Brain microvascular endothelial cell (primary cell): ENCODE measurements at regions not wholly inside any gene's neighbourhood (a gene's known extent, or its start where the extent isn't known, plus 50 kb on each side); places are given as distances from the start of the nearest gene placed in this dataset.

Source experiments
- DNase-seq: peaks from one replicate; pipeline ENCODE4 v3.0.0-alpha.2; 2020
- H3K27ac ChIP-seq: fragments of 250-450 bp; sonication (Bioruptor Pico); 2 replicates; pipeline ENCODE4 v1.5.1; 2020; ENCODE audit warnings: mild to moderate bottlenecking, moderate library complexity
- H3K27me3 ChIP-seq: fragments of 250-450 bp; sonication (Bioruptor Pico); replicated peaks from 2 replicates; pipeline ENCODE4 v1.5.1; 2020; ENCODE audit warnings: mild to moderate bottlenecking
- H3K36me3 ChIP-seq: fragments of 250-450 bp; sonication (Bioruptor Pico); replicated peaks from 2 replicates; pipeline ENCODE4 v1.5.1; 2020; ENCODE audit warnings: mild to moderate bottlenecking
- H3K4me3 ChIP-seq: 2 replicates; pipeline ENCODE4 v1.5.1; 2011; ENCODE audit warnings: low read depth, mild to moderate bottlenecking, control low read depth, low read length, moderate library complexity
- in situ Hi-C: cut with HindIII; loops from 2 replicates; pipeline ENCODE4 v1.10.0; 2017; ENCODE audit warnings: low sequenced_read_pairs, low pct_ligation_motif_present
- TF ChIP-seq, protein P1 (sequence below): IDR thresholded peaks from 2 replicates; pipeline ENCODE4 v1.5.1; 2011; ENCODE audit warnings: low read depth, mild to moderate bottlenecking, moderate library complexity, low read length, control low read depth, inconsistent platforms; ENCODE audit errors: missing control alignments

DNA sequence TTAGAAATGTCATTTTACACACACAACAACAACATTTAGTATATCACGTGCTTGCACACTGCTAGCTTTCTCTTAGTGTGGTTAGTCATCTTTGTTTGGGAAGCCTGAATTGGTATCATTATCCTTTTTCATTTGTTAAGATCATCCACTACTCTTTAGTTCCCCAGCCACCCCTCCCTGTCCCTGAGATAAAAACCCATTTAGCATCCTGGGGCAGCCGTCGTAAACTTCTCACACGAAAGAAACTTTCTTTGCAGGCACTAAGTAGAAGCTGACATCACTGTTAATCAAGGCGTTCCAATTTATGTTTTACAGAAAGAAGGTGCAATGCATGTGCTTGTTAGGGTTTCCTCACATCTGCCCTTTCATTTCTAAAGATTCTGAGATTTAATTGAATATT is 475.1 kb upstream of the FZD8 start:
- H3K27me3 ChIP-seq, result no peaks in the 10 kb centered on the region
- H3K27ac ChIP-seq, result no peak overlapping the region
- no peaks in the 10 kb centered on the region for H3K36me3 ChIP-seq
- TF ChIP-seq, protein P1, sequence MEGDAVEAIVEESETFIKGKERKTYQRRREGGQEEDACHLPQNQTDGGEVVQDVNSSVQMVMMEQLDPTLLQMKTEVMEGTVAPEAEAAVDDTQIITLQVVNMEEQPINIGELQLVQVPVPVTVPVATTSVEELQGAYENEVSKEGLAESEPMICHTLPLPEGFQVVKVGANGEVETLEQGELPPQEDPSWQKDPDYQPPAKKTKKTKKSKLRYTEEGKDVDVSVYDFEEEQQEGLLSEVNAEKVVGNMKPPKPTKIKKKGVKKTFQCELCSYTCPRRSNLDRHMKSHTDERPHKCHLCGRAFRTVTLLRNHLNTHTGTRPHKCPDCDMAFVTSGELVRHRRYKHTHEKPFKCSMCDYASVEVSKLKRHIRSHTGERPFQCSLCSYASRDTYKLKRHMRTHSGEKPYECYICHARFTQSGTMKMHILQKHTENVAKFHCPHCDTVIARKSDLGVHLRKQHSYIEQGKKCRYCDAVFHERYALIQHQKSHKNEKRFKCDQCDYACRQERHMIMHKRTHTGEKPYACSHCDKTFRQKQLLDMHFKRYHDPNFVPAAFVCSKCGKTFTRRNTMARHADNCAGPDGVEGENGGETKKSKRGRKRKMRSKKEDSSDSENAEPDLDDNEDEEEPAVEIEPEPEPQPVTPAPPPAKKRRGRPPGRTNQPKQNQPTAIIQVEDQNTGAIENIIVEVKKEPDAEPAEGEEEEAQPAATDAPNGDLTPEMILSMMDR, result no peak
- H3K4me3 ChIP-seq, result no peak overlapping the region
- in situ Hi-C loops, result no loop called here
- DNase-seq, result no peak

DNA sequence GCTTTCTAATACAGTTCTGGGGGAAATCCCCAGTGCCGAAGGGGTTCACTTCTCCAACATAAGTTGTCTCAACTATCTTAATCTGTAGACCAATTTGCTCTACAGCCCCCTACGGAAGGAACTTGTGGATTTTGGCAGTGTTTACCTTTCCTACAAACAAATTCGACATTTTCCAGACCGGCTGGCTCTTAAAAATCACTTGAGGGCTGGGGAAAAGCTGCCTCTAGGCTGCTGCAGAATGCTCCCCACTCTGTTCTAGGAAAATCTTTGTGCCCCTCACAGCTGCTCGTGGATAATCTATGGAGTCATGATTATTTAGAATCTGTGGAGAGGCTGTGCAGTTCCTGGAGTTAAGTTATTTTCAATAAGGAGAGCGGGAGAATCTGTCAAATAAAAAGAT is 474.6 kb upstream of the FZD8 start:
- no peaks in the 10 kb centered on the region for H3K27me3 ChIP-seq
- no peak overlapping the region for H3K4me3 ChIP-seq
- in situ Hi-C loops, result no loop called here
- H3K36me3 ChIP-seq, result no peaks in the 10 kb centered on the region
- DNase-seq, result no peak
- H3K27ac ChIP-seq, result no peak overlapping the region
- TF ChIP-seq, protein P1, result no peak

DNA sequence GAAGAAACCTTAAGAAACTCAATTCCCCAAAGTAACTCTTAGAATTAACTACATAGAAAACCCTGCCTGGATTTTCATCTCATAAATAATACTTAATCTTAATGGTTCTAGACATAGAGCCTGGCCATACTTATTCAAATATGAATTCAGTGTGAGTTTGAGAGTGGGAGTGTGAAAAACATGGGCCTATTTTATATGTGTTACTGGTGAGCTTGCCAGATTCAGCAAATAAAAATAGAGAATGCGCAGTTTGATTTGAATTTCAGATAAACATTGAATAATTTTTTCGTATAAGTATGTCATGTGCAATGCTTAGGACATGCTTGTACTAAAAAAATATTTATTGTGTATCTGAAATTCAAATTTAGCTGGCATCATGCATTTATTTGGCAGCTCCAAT is 473.9 kb upstream of the FZD8 start:
- Histone ChIP-seq H3K27ac (no peak overlapping the region), H3K27me3 (no peaks in the 10 kb centered on the region), H3K4me3 (no peak overlapping the region), H3K36me3 (no peaks in the 10 kb centered on the region)
- no peak for DNase-seq
- in situ Hi-C loops, result no loop called here
- TF ChIP-seq, protein P1, result no peak

DNA sequence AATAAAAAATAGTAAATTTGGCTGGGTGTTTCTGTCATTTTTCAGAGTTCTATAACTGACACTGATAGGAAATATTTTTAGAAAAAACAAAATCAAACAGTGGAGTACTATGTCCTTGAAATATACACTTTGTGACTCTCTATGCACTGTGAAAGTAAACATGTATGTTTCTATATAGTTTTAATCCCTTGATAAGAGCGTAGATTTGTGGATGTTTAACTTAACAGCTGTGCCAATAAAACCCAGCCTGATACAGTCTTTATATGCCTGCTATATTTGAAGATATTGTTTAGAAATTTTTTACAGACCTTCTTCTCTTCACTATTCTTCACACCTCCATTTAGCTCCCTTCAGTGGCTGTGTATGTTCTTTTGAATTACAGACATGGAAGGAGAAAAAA is 473.3 kb upstream of the FZD8 start:
- H3K27ac ChIP-seq, result peak overlapping the region; percentile 5
- DNase-seq, result no peak
- H3K36me3 ChIP-seq, result no peaks in the 10 kb centered on the region
- no peak overlapping the region for H3K4me3 ChIP-seq
- no peaks in the 10 kb centered on the region for H3K27me3 ChIP-seq
- in situ Hi-C loops, result no loop called here
- TF ChIP-seq, protein P1, result no peak

DNA sequence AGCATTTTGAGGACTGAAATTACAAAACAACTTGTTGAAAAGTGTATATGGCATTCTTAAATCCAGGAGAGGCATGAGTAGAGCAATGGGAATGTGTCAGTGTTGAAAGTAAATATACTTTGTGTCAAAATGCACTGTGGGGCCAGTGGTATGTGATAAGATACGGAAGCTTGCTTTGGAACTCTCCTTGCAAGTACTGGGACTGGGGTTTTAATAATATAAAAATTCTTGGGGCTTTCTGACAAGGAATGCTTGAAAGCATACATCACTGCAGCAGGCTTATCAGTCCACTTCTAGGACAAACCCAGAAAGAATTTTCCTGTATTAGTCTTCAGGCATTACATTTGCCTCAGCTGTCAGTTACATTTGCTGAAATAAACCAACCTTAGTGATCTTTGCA is 472.8 kb upstream of the FZD8 start:
- DNase-seq, result peak; percentile 89
- TF ChIP-seq, protein P1, result no peak
- Histone ChIP-seq H3K27ac (no peak overlapping the region), H3K4me3 (no peak overlapping the region), H3K27me3 (no peaks in the 10 kb centered on the region), H3K36me3 (no peaks in the 10 kb centered on the region)
- in situ Hi-C loops, result no loop called here

DNA sequence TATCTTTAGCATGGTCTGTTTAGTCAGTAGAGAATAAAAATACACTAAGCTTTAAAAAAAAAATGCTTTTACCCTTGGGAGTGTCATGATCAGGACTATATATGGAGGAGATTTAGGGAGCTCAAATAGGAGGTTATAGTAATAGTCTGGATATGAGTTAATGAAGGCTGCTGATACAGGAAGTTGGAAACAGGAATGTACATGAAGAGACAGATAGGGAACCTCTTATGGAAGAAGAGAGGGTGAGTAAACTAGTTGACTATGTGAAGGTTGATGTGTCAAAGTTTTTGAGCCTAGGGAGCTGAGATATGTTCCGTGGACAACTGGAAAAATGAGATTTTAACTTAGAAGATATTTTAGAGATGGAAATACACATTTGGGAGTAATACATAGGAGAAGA is 472.0 kb upstream of the FZD8 start:
- H3K27me3 ChIP-seq, result no peaks in the 10 kb centered on the region
- H3K36me3 ChIP-seq, result no peaks in the 10 kb centered on the region
- H3K4me3 ChIP-seq, result no peak overlapping the region
- no peak for DNase-seq
- TF ChIP-seq, protein P1, result no peak
- in situ Hi-C loops, result no loop called here
- peak overlapping the region; percentile 4 for H3K27ac ChIP-seq
